IPS-18c (cell line): ENCODE measurements at regions not wholly inside any gene's neighbourhood (a gene's known extent, or its start where the extent isn't known, plus 50 kb on each side); places are given as distances from the start of the nearest gene placed in this dataset.

ENCODE experiments used
- H3K4me3 ChIP-seq: 2 replicates; pipeline ENCODE4 v1.7.0; 2013; ENCODE audit warnings: low read depth, mild to moderate bottlenecking, low read length, moderate library complexity; ENCODE audit not compliant: insufficient read depth
- H3K9me3 ChIP-seq: one replicate; pipeline ENCODE4 v1.6.1; 2013; ENCODE audit warnings: mild to moderate bottlenecking, low read length, moderate library complexity; ENCODE audit not compliant: control insufficient read depth, insufficient read depth

DNA sequence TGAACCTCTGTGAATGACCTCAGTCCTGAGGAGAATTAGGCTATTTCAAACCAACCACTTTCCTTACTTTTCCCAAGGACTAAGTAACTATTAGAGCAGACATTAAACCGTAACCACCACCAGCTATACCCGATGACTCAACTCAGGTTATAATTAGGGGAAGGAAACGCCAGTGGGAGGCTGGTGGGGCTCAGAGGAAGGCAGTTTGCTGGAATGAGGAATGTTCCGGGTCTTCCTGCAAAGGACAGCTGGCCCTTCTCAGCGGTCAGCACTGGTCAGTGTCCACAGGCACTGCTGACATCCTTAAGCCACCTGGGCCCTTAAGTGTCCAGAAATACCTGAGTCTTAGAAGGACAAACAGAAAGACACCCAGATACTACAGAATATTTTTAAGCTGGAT lies 515.2 kb downstream of the MAFB start:
- H3K9me3 ChIP-seq, result no peaks in the 10 kb centered on the region

DNA sequence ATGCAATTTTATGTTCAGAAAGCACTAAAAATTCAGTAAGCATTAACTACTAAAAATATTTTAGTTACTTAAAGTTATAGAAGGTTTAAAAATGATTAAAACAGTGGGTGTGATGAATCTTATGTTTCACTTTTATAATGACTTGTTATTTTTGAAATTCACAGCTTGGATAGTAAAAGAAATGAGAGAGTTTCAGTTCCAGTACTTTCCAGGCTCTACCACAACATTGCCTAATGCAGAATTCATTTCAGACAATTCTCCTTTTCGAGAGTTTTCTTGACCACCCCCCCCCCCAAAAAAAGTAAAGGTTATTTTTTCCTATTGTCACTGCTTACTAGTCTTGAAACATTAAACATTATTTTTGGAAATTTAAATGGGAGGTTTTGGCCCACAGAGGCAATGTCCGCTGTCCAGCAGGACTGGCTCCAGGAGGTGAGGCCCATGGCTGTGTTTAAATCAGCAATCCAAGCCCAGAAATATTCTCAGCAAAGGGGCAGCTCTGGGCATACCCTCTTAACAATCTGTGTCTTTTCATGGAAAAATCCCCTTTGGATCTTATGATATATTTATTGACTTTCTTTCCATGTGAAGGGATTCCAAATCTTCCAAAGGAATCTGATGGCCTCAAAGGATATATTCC lies 519.9 kb downstream of the MAFB start:
- H3K4me3 ChIP-seq, result no peak overlapping the region
- no peaks in the 10 kb centered on the region for H3K9me3 ChIP-seq

More for the DNA sequence above, 515.2 kb downstream of the MAFB start:
- H3K4me3 ChIP-seq, result no peak overlapping the region

- Histone ChIP-seq H3K9me3 (no peaks in the 10 kb centered on the region), H3K4me3 (no peak overlapping the region)
Measured at GRCh38 chr20:40161391-40161790, 527.6 kb downstream of the MAFB start.

- no peak overlapping the region for H3K4me3 ChIP-seq
- no peaks in the 10 kb centered on the region for H3K9me3 ChIP-seq
Measured at GRCh38 chr20:40160097-40160550, 528.9 kb downstream of the MAFB start.

- H3K4me3 ChIP-seq, result no peak overlapping the region
- no peaks in the 10 kb centered on the region for H3K9me3 ChIP-seq
Measured at GRCh38 chr20:40159276-40159675, 529.8 kb downstream of the MAFB start.

DNA sequence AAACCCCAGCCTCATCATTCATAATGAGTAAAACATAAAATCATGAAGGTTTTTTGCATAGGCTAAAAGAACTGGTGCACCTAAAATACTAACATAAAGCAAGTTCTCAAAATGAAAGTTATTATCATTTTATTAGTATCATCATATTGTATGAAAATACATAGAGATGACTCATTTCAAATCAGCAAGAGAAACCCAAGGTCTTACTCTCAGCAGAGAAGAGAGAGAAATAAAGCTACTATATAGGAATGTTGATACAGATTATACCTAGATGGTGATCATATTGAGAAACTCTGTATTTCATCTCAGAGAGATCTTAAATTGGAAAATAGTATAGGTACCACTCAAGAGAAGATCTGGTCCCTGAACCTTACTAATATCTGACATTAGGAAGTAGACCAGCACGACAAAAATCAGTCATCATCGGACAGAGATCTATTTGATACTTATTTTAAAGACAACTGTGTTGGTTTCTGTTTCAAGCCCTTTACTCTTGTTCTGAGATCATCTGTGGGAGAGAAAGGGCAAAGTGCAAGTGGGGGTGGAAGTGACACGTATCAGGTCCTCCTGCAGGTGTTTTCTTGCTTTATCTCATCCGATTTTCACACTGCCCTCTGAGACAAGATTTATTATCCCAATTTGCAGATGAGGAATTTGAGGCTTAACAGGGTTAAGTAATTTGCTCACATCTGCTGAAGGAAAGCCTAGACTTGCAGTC lies 532.3 kb downstream of the MAFB start:
- H3K9me3 ChIP-seq, result no peaks in the 10 kb centered on the region
- no peak overlapping the region for H3K4me3 ChIP-seq

- no peak overlapping the region for H3K4me3 ChIP-seq
Measured at GRCh38 chr20:40154514-40154913, 534.5 kb downstream of the MAFB start.

DNA sequence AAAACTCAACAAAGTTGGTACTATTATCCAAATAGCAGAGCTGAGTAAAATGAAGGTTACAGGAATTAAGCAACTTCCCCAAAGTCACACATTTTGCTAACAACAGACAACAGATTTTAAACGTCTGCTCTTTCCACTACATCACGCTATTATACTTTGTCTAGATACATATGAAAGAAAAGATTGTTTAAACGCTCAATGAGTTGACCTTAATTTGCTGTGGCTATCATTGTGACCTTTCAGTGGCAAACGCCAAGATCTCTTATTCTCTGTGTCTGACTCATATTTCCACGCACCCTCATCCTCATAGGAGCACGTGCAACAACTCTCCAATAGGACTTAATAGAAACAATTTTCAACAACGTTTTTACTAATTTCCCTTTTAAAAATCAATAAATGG lies 540.1 kb downstream of the MAFB start:
- H3K9me3 ChIP-seq, result peaks cover 2% of the 10 kb centered on the region
- H3K4me3 ChIP-seq, result no peak overlapping the region

More at GRCh38 chr20:40154514-40154913, 534.5 kb downstream of the MAFB start:
- H3K9me3 ChIP-seq, result no peaks in the 10 kb centered on the region

DNA sequence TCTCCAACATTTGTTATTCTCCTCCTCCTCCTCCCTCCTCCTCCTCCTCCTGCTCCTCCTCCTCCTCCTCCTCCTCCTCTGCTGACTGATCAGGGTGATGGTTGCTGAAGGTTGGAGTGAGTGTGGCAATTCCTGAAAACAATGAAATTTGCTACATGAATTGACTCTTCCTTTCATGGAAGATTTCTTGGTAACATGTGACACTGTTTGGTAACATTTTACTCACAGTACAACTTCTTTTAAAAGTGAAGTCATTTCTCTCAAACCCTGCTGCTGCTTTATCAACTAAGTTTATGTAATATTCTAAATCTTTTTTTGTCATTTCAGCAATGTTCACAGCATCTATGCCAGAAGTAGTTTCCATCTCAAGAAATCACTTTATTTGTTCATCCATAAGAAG lies 543.0 kb downstream of the MAFB start:
- Histone ChIP-seq H3K4me3 (no peak overlapping the region), H3K9me3 (peaks cover 2% of the 10 kb centered on the region)

GRCh38 chr20:40144581-40144980 lies 544.5 kb downstream of the MAFB start:
- Histone ChIP-seq H3K9me3 (peaks cover 2% of the 10 kb centered on the region), H3K4me3 (no peak overlapping the region)

GRCh38 chr20:40134176-40134575 lies 554.9 kb downstream of the MAFB start:
- no peaks in the 10 kb centered on the region for H3K9me3 ChIP-seq
- H3K4me3 ChIP-seq, result no peak overlapping the region

- Histone ChIP-seq H3K9me3 (no peaks in the 10 kb centered on the region), H3K4me3 (no peak overlapping the region)
Measured at GRCh38 chr20:40120827-40121226, 568.2 kb downstream of the MAFB start.

DNA sequence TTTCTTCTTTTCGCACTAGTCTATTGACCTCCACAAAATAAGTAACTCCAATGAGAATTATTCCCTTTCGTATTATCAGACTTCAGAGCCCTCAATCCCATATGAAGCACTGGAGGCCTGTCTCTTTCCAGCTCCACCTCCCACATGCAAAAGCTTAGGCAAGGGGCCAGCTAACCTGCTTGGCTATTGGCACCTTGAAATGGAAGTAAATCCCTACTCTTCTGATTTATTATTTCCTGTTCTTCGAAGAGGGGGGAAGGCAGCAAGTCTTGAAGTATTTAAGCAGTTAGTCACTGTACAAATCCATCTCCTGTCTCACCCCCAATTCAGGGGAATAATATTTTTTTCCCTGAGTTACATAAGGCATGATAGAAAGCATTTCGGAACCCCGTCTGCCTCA lies 577.8 kb downstream of the MAFB start:
- H3K9me3 ChIP-seq, result no peaks in the 10 kb centered on the region

DNA sequence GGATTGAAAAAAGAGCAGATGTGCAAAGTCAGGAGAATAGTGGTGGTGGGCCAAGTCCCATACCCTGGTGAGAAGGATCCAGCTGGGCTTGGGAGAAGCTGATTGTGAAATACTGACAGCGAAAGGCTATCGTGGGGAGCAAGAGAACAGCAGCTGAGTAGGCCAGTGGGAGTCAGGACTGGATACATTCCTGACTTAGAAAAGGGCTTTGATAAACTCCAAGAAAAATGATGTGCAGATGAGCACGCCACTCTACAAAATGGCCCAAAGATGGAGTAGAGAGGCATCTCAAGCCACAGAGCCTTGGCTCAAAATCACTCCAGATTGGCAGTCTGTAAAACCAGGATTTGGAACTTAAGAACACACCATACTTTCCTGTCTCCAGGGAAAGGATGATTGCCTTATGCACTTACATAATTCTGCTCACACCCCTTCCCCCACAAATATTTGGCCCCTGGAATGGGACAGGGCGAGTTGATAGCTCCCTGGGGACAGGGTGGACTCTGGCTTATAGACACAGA lies 578.7 kb downstream of the MAFB start:
- Histone ChIP-seq H3K4me3 (no peak overlapping the region), H3K9me3 (no peaks in the 10 kb centered on the region)

More for the DNA sequence above, 577.8 kb downstream of the MAFB start:
- no peak overlapping the region for H3K4me3 ChIP-seq

DNA sequence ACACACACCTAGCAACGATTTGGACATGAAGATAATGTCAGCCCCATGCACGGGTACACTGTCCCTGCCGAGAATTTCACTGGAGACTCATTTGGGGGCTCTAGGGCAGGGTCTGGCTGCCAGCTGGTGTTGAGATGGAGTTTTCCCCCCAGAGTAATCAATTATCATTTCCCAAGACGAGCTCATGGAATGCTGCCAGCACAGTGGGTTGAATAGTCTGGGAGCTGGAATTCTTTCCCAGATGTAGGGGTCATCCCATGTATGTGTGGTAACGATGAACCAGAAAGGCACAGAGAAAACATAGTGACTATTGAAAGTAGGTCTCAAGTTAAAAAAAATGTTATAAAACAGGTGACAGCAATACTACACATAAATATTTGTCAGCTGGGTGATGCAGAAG lies 579.9 kb downstream of the MAFB start:
- no peak overlapping the region for H3K4me3 ChIP-seq
- no peaks in the 10 kb centered on the region for H3K9me3 ChIP-seq

DNA sequence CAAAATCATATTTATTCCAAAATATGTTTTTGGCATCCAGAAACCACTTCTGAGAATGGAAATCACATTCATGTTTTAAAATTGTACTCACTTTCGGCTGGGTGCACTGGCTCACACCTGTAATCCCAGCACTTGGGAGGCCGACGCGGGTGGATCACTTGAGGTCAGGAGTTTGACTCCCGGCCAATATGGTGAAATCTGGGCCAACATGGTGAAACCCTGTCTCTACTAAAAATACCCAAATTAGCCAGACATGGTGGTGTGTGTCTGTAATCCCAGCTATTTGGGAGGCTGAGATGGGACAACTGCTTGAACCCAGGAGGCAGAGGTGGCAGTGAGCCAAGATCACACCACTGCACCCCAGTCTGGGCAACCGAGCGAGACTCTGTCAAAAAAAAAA lies 580.7 kb downstream of the MAFB start:
- no peak overlapping the region for H3K4me3 ChIP-seq
- H3K9me3 ChIP-seq, result no peaks in the 10 kb centered on the region

- H3K9me3 ChIP-seq, result no peaks in the 10 kb centered on the region
Measured at GRCh38 chr20:40104959-40105358, 584.1 kb downstream of the MAFB start.

GRCh38 chr20:40103420-40103819 lies 585.6 kb downstream of the MAFB start:
- H3K4me3 ChIP-seq, result no peak overlapping the region

More at GRCh38 chr20:40104959-40105358, 584.1 kb downstream of the MAFB start:
- H3K4me3 ChIP-seq, result no peak overlapping the region

More at GRCh38 chr20:40103420-40103819, 585.6 kb downstream of the MAFB start:
- H3K9me3 ChIP-seq, result no peaks in the 10 kb centered on the region
